Naive thymus-derived CD4-positive, alpha-beta T cell (primary cell): ENCODE measurements at regions not wholly inside any gene's neighbourhood (a gene's known extent, or its start where the extent isn't known, plus 50 kb on each side); places are given as distances from the start of the nearest gene placed in this dataset.

Experiments used
- ATAC-seq: fragments of 150-1000 bp; cut with Tn5 transposase; 2 replicates; pipeline ENCODE4 v1.10.0; 2021; ENCODE audit warnings: mild to moderate bottlenecking, moderate library complexity
- CTCF ChIA-PET: fragments of 350-600 bp; sonication (Branson Sonifier 250); formaldehyde crosslinking; loops from one replicate; lab custom pipeline; 2021; ENCODE audit warnings: antibody characterized with exemption; lab: Charles Lee
- POLR2A ChIA-PET: fragments of 350-600 bp; sonication (Branson Sonifier 250); formaldehyde crosslinking; loops from one replicate; lab custom pipeline; 2021; ENCODE audit warnings: antibody characterized with exemption, inconsistent platforms; lab: Charles Lee
- DNase-seq, 9 donors: peaks; one replicate each; pipeline versions ENCODE4 v3.0.0 to v3.0.0-alpha.2; 2020 to 2022; ENCODE audit warnings: mixed read lengths in 1 of 9
- H3K27ac ChIP-seq: one replicate; pipeline ENCODE4 v1.7.0; 2013; ENCODE audit warnings: mild to moderate bottlenecking, low read depth, low read length, moderate library complexity
- H3K27me3 ChIP-seq, 2 donors: one replicate each; pipeline ENCODE4 v1.7.0; 2013; ENCODE audit warnings: low read length in 2 of 2, mild to moderate bottlenecking in 2 of 2, moderate library complexity in 2 of 2; ENCODE audit not compliant: control insufficient read depth in 2 of 2, insufficient read depth in 2 of 2
- H3K36me3 ChIP-seq, 3 experiments: 1 replicate in 2 of 3; 2 replicates in 1 of 3; pipeline ENCODE4 v1.7.0; 2013; ENCODE audit warnings: low read length in 3 of 3, mild to moderate bottlenecking in 3 of 3, moderate library complexity in 1 of 3; ENCODE audit not compliant: insufficient read depth in 3 of 3, control insufficient read depth in 2 of 3
- H3K4me1 ChIP-seq, 2 donors: one replicate each; pipeline ENCODE4 v1.7.0; 2013; ENCODE audit warnings: low read length in 2 of 2, mild to moderate bottlenecking in 2 of 2, moderate library complexity in 1 of 2; ENCODE audit not compliant: control insufficient read depth in 2 of 2, insufficient read depth in 2 of 2
- H3K4me3 ChIP-seq: 2 replicates; pipeline ENCODE4 v1.7.0; 2013; ENCODE audit warnings: mild to moderate bottlenecking, low read length
- H3K9me3 ChIP-seq, 3 experiments: 1 replicate in 2 of 3; 2 replicates in 1 of 3; pipeline ENCODE4 v1.7.0; 2013; ENCODE audit warnings: low read length in 3 of 3; ENCODE audit not compliant: control insufficient read depth in 2 of 3
- H3K27ac Mint-ChIP-seq, 9 donors: one replicate each; pipeline ENCODE4 v1.8.0; 2020 to 2022; ENCODE audit warnings: mixed read lengths in 9 of 9, mild to moderate bottlenecking in 8 of 9, moderate library complexity in 5 of 9, inconsistent platforms in 2 of 9
- H3K27me3 Mint-ChIP-seq, 5 donors: one replicate each; pipeline ENCODE4 v1.8.0; 2021 to 2022; ENCODE audit warnings: mixed read lengths in 5 of 5, mild to moderate bottlenecking in 1 of 5
- H3K36me3 Mint-ChIP-seq, 5 donors: one replicate each; pipeline ENCODE4 v1.8.0; 2020 to 2022; ENCODE audit warnings: mixed read lengths in 5 of 5, mild to moderate bottlenecking in 3 of 5, inconsistent platforms in 1 of 5
- H3K4me1 Mint-ChIP-seq, 7 donors: one replicate each; pipeline ENCODE4 v1.8.0; 2020 to 2022; ENCODE audit warnings: mixed read lengths in 7 of 7, mild to moderate bottlenecking in 3 of 7, inconsistent platforms in 1 of 7
- H3K4me3 Mint-ChIP-seq, 10 donors: one replicate each; pipeline ENCODE4 v1.8.0; 2020 to 2022; ENCODE audit warnings: mild to moderate bottlenecking in 10 of 10, mixed read lengths in 10 of 10, moderate library complexity in 6 of 10, inconsistent platforms in 2 of 10
- H3K9me3 Mint-ChIP-seq, 11 donors: one replicate each; pipeline ENCODE4 v1.8.0; 2020 to 2022; ENCODE audit warnings: mixed read lengths in 11 of 11, mild to moderate bottlenecking in 4 of 11, inconsistent platforms in 1 of 11, moderate library complexity in 1 of 11
- intact Hi-C, 2 donors: fragments of 100-400 bp; cut with micrococcal nuclease; formaldehyde crosslinking; loops; one replicate each; pipeline ENCODE4 v1.15.1; 2023

- H3K9me3 Mint-ChIP-seq: peaks cover 0 to 28% (median 11%) of the 10 kb centered on the region in 11 donors
- H3K27ac Mint-ChIP-seq: no peak overlapping the region
- Histone ChIP-seq H3K27ac (no peak overlapping the region), H3K4me1 (no peaks in the 10 kb centered on the region), H3K9me3 (no peaks in the 10 kb centered on the region), H3K36me3 (no peaks in the 10 kb centered on the region), H3K27me3 (no peaks in the 10 kb centered on the region), H3K4me3 (no peak overlapping the region)
- POLR2A ChIA-PET: no interaction called here
- H3K4me1 Mint-ChIP-seq: no peaks in the 10 kb centered on the region
- ATAC-seq (no peak), DNase-seq (no peak)
- CTCF ChIA-PET: no interaction called here
- H3K4me3 Mint-ChIP-seq: no peak overlapping the region
- peaks cover 0 to 5% (median 0%) of the 10 kb centered on the region in 5 donors for H3K36me3 Mint-ChIP-seq
- intact Hi-C loops: no loop called here
- no peaks in the 10 kb centered on the region for H3K27me3 Mint-ChIP-seq
These were observed 524.1 kb upstream of the NRSN1 start for GRCh38 chr6:23601811-23602345.

- intact Hi-C loops: no loop called here
- Mint-ChIP-seq H3K27ac (no peak overlapping the region), H3K4me1 (peaks cover 0 to 2% (median 0%) of the 10 kb centered on the region in 7 donors), H3K36me3 (no peaks in the 10 kb centered on the region), H3K4me3 (no peak overlapping the region), H3K9me3 (peaks cover 0 to 10% (median 0%) of the 10 kb centered on the region in 11 donors), H3K27me3 (no peaks in the 10 kb centered on the region)
- ChIA-PET POLR2A (no interaction called here), CTCF (no interaction called here)
- ATAC-seq: no peak
- no peaks in the 10 kb centered on the region for H3K27me3 ChIP-seq
- no peaks in the 10 kb centered on the region for H3K9me3 ChIP-seq
- no peak overlapping the region for H3K27ac ChIP-seq
- H3K36me3 ChIP-seq: no peaks in the 10 kb centered on the region
- H3K4me1 ChIP-seq: no peaks in the 10 kb centered on the region
- H3K4me3 ChIP-seq: no peak overlapping the region
- DNase-seq: no peak
These were observed 517.0 kb upstream of the NRSN1 start for GRCh38 chr6:23608931-23609435.

- CTCF ChIA-PET: no interaction called here
- POLR2A ChIA-PET: no interaction called here
- intact Hi-C loops: no loop called here
- Histone ChIP-seq H3K4me3 (no peak overlapping the region), H3K9me3 (no peaks in the 10 kb centered on the region), H3K27me3 (no peaks in the 10 kb centered on the region), H3K27ac (no peak overlapping the region), H3K4me1 (no peaks in the 10 kb centered on the region), H3K36me3 (no peaks in the 10 kb centered on the region)
- Mint-ChIP-seq H3K36me3 (no peaks in the 10 kb centered on the region), H3K9me3 (peaks cover 0 to 5% (median 2%) of the 10 kb centered on the region in 11 donors), H3K27me3 (no peaks in the 10 kb centered on the region), H3K27ac (no peak overlapping the region), H3K4me3 (no peak overlapping the region), H3K4me1 (peaks cover 0 to 2% (median 0%) of the 10 kb centered on the region in 7 donors)
- DNase-seq (no peak), ATAC-seq (no peak)
These were observed 514.1 kb upstream of the NRSN1 start for GRCh38 chr6:23611776-23612381.

GRCh38 chr6:23618366-23618765, 507.6 kb upstream of the NRSN1 start:
- H3K27ac ChIP-seq: no peak overlapping the region
- intact Hi-C loops: no loop called here
- no peaks in the 10 kb centered on the region for H3K4me1 ChIP-seq
- POLR2A ChIA-PET: no interaction called here
- DNase-seq (no peak), ATAC-seq (no peak)
- peaks cover 0 to 24% (median 7%) of the 10 kb centered on the region in 11 donors for H3K9me3 Mint-ChIP-seq
- H3K27me3 Mint-ChIP-seq: no peaks in the 10 kb centered on the region
- H3K4me3 ChIP-seq: no peak overlapping the region
- H3K9me3 ChIP-seq: no peaks in the 10 kb centered on the region
- no peaks in the 10 kb centered on the region for H3K36me3 Mint-ChIP-seq
- H3K36me3 ChIP-seq: no peaks in the 10 kb centered on the region
- H3K4me3 Mint-ChIP-seq: no peak overlapping the region
- H3K27ac Mint-ChIP-seq: no peak overlapping the region
- H3K27me3 ChIP-seq: no peaks in the 10 kb centered on the region
- H3K4me1 Mint-ChIP-seq: no peaks in the 10 kb centered on the region
- CTCF ChIA-PET: no interaction called here

GRCh38 chr6:23620911-23621401, 505.1 kb upstream of the NRSN1 start:
- no peak for ATAC-seq
- no peak overlapping the region for H3K27ac Mint-ChIP-seq
- intact Hi-C loops: no loop called here
- no peak overlapping the region for H3K4me3 Mint-ChIP-seq
- no peaks in the 10 kb centered on the region for H3K4me1 Mint-ChIP-seq
- Histone ChIP-seq H3K36me3 (no peaks in the 10 kb centered on the region), H3K9me3 (no peaks in the 10 kb centered on the region), H3K27ac (no peak overlapping the region), H3K27me3 (no peaks in the 10 kb centered on the region), H3K4me1 (no peaks in the 10 kb centered on the region), H3K4me3 (no peak overlapping the region)
- CTCF ChIA-PET: no interaction called here
- no peaks in the 10 kb centered on the region for H3K27me3 Mint-ChIP-seq
- H3K36me3 Mint-ChIP-seq: no peaks in the 10 kb centered on the region
- no peak for DNase-seq
- POLR2A ChIA-PET: no interaction called here
- peaks cover 1 to 30% (median 6%) of the 10 kb centered on the region in 11 donors for H3K9me3 Mint-ChIP-seq

- ChIA-PET CTCF (no interaction called here), POLR2A (no interaction called here)
- Histone ChIP-seq H3K4me3 (no peak overlapping the region), H3K27ac (no peak overlapping the region), H3K9me3 (no peaks in the 10 kb centered on the region), H3K36me3 (no peaks in the 10 kb centered on the region), H3K4me1 (no peaks in the 10 kb centered on the region), H3K27me3 (no peaks in the 10 kb centered on the region)
- Mint-ChIP-seq H3K36me3 (no peaks in the 10 kb centered on the region), H3K4me3 (no peak overlapping the region), H3K27ac (no peak overlapping the region), H3K9me3 (peaks cover 0 to 5% (median 0%) of the 10 kb centered on the region in 11 donors), H3K4me1 (no peaks in the 10 kb centered on the region), H3K27me3 (no peaks in the 10 kb centered on the region)
- ATAC-seq: no peak
- no peak for DNase-seq
- intact Hi-C loops: no loop called here
These were observed 495.0 kb upstream of the NRSN1 start for GRCh38 chr6:23630726-23631635.
